HepG2 (cell line): ENCODE measurements at regions not wholly inside any gene's neighbourhood (a gene's known extent, or its start where the extent isn't known, plus 50 kb on each side); places are given as distances from the start of the nearest gene placed in this dataset.

Experiments used
- ATAC-seq: fragments of 200-7000 bp; cut with Tn5 transposase; 3 replicates; pipeline ENCODE4 v1.9.1; 2020; ENCODE audit warnings: mild to moderate bottlenecking, moderate library complexity
- BruUV-seq: library from RNA; stranded (reverse); fragments of 400-500 nt; replicated peaks from 2 replicates; lab custom pipeline; 2021; lab: Mats Ljungman, UMichigan
- CTCF ChIA-PET: fragments of 300-600 bp; formaldehyde crosslinking; extraction: SDS; loops from one replicate; lab custom pipeline; 2021; ENCODE audit warnings: low total read pairs, inconsistent platforms, low intra/inter-chr PET ratio; lab: Yijun Ruan, JAX
- POLR2A ChIA-PET: fragments of 350-600 bp; sonication (Branson Sonifier 250); formaldehyde crosslinking; loops from one replicate; lab custom pipeline; 2020; ENCODE audit warnings: antibody characterized with exemption, inconsistent platforms; lab: Yijun Ruan, JAX
- DNase-seq: peaks from one replicate; pipeline ENCODE4 v3.0.0-alpha.2; 2015; ENCODE audit warnings: low spot score
- FAIRE-seq: peaks from 3 replicates; lab custom pipeline; 2011; peaks lifted over from hg19 to GRCh38; lab: Jason Lieb, UNC
- H2AFZ ChIP-seq: one replicate; pipeline ENCODE4 v1.6.1; 2011; ENCODE audit warnings: low read length, inconsistent platforms
- H3K27ac ChIP-seq: fragments of 300-600 bp; 3 replicates; pipeline ENCODE4 v1.8.0; 2011; ENCODE audit warnings: mixed run types, mild to moderate bottlenecking, mixed read lengths, low read length, inconsistent platforms; ENCODE audit not compliant: insufficient read depth; ENCODE audit errors: extremely low read length
- H3K27me3 ChIP-seq, 2 experiments: fragments of 200-600 bp in 1 of 2; 2 replicates in 1 of 2; 3 replicates in 1 of 2; pipeline versions ENCODE4 v1.6.0 to v1.8.0; 2011; ENCODE audit warnings: low read length in 2 of 2, mild to moderate bottlenecking in 2 of 2, moderate library complexity in 2 of 2, inconsistent platforms in 1 of 2; ENCODE audit not compliant: insufficient read depth in 2 of 2, control insufficient read depth in 1 of 2
- H3K36me3 ChIP-seq, 2 experiments: fragments of 200-600 bp in 1 of 2; replicated peaks in 1 of 2; 2 replicates in 1 of 2; 3 replicates in 1 of 2; pipeline versions ENCODE4 v1.5.1 to v1.8.0; 2011; ENCODE audit warnings: low read length in 2 of 2, inconsistent platforms in 1 of 2; ENCODE audit not compliant: insufficient read depth in 2 of 2, control insufficient read depth in 1 of 2
- H3K4me1 ChIP-seq: 2 replicates; pipeline ENCODE4 v1.5.1; 2012; ENCODE audit warnings: low read length, inconsistent platforms; ENCODE audit not compliant: insufficient read depth
- H3K4me2 ChIP-seq: 2 replicates; pipeline ENCODE4 v1.6.0; 2011; ENCODE audit warnings: low read depth, low read length, inconsistent platforms
- H3K4me3 ChIP-seq, 3 experiments: fragments of 200-600 bp in 1 of 3; sonication (generic), shearing (Covaris generic) in 1 of 3; replicated peaks in 1 of 3; 2 replicates each; pipeline ENCODE4 v1.5.1; 2011 to 2016; ENCODE audit warnings: low read length in 3 of 3, inconsistent platforms in 2 of 3, low read depth in 2 of 3, mild to moderate bottlenecking in 2 of 3, control low read depth in 1 of 3, mixed read lengths in 1 of 3; ENCODE audit not compliant: insufficient read depth in 1 of 3
- H3K79me2 ChIP-seq: one replicate; pipeline ENCODE4 v1.6.1; 2011; ENCODE audit warnings: low read length, inconsistent platforms; ENCODE audit not compliant: insufficient read depth
- H3K9ac ChIP-seq: 2 replicates; pipeline ENCODE4 v1.6.0; 2011; ENCODE audit warnings: mild to moderate bottlenecking, low read depth, low read length, inconsistent platforms; ENCODE audit not compliant: insufficient read depth
- H3K9me3 ChIP-seq: 2 replicates; pipeline ENCODE4 v1.5.1; 2012; ENCODE audit warnings: mild to moderate bottlenecking, low read length
- H4K20me1 ChIP-seq: 2 replicates; pipeline ENCODE4 v1.6.0; 2011; ENCODE audit warnings: inconsistent platforms, mild to moderate bottlenecking, low read length, moderate library complexity; ENCODE audit not compliant: insufficient read depth
- ADNP ChIP-seq: sonication (generic); formaldehyde crosslinking; IDR thresholded peaks from 2 replicates; pipeline ENCODE4 v1.4.0; 2020; ENCODE audit warnings: missing genetic modification reagents
- ARID3A ChIP-seq: IDR thresholded peaks from 2 replicates; pipeline ENCODE4 v1.6.1; 2012; ENCODE audit warnings: low read depth, low read length, improper control_type of control experiment
- CCAR2 ChIP-seq: fragments of 200-400 bp; formaldehyde crosslinking; optimal IDR thresholded peaks from 2 replicates; pipeline ENCODE3; 2018; ENCODE audit warnings: low read depth, mild to moderate bottlenecking, low read length, moderate library complexity
- CEBPB ChIP-seq: IDR thresholded peaks from 2 replicates; pipeline ENCODE4 v1.6.1; 2011; ENCODE audit warnings: low read depth, low read length, improper control_type of control experiment, borderline replicate concordance
- FOSL2 ChIP-seq: sonication (generic); formaldehyde crosslinking; IDR thresholded peaks from 2 replicates; pipeline ENCODE4 v1.4.0; 2020; ENCODE audit warnings: missing genetic modification reagents
- FUBP1 ChIP-seq: sonication (generic); formaldehyde crosslinking; IDR thresholded peaks from 2 replicates; pipeline ENCODE4 v1.5.1; 2020; ENCODE audit warnings: missing genetic modification reagents, mild to moderate bottlenecking, borderline replicate concordance
- HMGA1 ChIP-seq: sonication (generic); formaldehyde crosslinking; conservative IDR thresholded peaks from 2 replicates; pipeline ENCODE4 v1.4.0; 2020; ENCODE audit warnings: missing genetic modification reagents
- NFYB ChIP-seq: sonication (generic); formaldehyde crosslinking; IDR thresholded peaks from 2 replicates; pipeline ENCODE4 v1.4.0; 2020; ENCODE audit warnings: missing genetic modification reagents
- RXRB ChIP-seq: IDR thresholded peaks from 2 replicates; pipeline ENCODE4 v1.6.1; 2016; ENCODE audit warnings: borderline replicate concordance, missing genetic modification reagents, missing compliant biosample characterization
- TCF7L2 ChIP-seq: IDR thresholded peaks from 2 replicates; pipeline ENCODE4 v1.6.1; 2011; ENCODE audit warnings: mild to moderate bottlenecking, low read depth, low read length, moderate library complexity
- ZNF317 ChIP-seq: sonication (generic); formaldehyde crosslinking; IDR thresholded peaks from 2 replicates; pipeline ENCODE4 v1.5.0; 2020; ENCODE audit warnings: mild to moderate bottlenecking, missing genetic modification reagents
- ZNF382 ChIP-seq: sonication (generic); formaldehyde crosslinking; IDR thresholded peaks from 2 replicates; pipeline ENCODE4 v1.5.0; 2020; ENCODE audit warnings: missing genetic modification reagents, mild to moderate bottlenecking, borderline replicate concordance
- ZNF564 ChIP-seq: sonication (generic); formaldehyde crosslinking; IDR thresholded peaks from 2 replicates; pipeline ENCODE4 v1.8.1; 2023; ENCODE audit warnings: mild to moderate bottlenecking, missing genetic modification reagents
- WGBS: methylation state at CpG from one replicate; pipeline ENCODE4 v1.1.6; 2017; ENCODE audit warnings: low lambda C conversion rate; 5-methylcytosine and 5-hydroxymethylcytosine counted together
- in situ Hi-C: cut with HindIII; loops from 2 replicates; pipeline ENCODE4 v1.10.0; 2017; ENCODE audit warnings: low pct_unique_long_range_greater_than_20kb; ENCODE audit not compliant: extremely low pct_ligation_motif_present
- intact Hi-C: fragments of 100-400 bp; cut with micrococcal nuclease; formaldehyde crosslinking; loops from one replicate; pipeline ENCODE4 v1.10.0; 2022; ENCODE audit not compliant: unreplicated experiment

GRCh38 chr5:6158974-6159831 lies 219.1 kb downstream of the MED10 start:
- no peak overlapping the region for H3K4me2 ChIP-seq
- WGBS, result 19% methylated on average over 12 of the region's 12 CpGs
- H3K27ac ChIP-seq, result no peak overlapping the region
- ChIA-PET POLR2A (no interaction called here), CTCF (no interaction called here)
- peaks cover 16% of the 10 kb centered on the region for H3K4me1 ChIP-seq
- FAIRE-seq, result no peak
- no peaks in the 10 kb centered on the region for H3K79me2 ChIP-seq
- ATAC-seq, result no peak
- no peaks in the 10 kb centered on the region for H4K20me1 ChIP-seq
- intact Hi-C loops (no loop called here), in situ Hi-C loops (no loop called here)
- H2AFZ ChIP-seq, result no peak overlapping the region
- TF ChIP-seq NFYB (CRISPR knock-in tag) (no peak), FUBP1 (CRISPR knock-in tag) (no peak), HMGA1 (CRISPR knock-in tag) (no peak), ZNF564 (CRISPR knock-in tag) (no peak), ZNF382 (no peak), RXRB (CRISPR knock-in tag) (no peak), CCAR2 (no peak), TCF7L2 (no peak), ADNP (CRISPR knock-in tag) (no peak), FOSL2 (CRISPR knock-in tag) (peak; percentile 50; the same call in 1 of the 2 replicates), ZNF317 (CRISPR knock-in tag) (no peak), CEBPB (peak; percentile 45; the same call in 1 of the 2 replicates), ARID3A (peak; percentile 48; the same call in 1 of the 2 replicates)
- peak; percentile 12 for DNase-seq
- no peak overlapping the region for H3K9ac ChIP-seq
- no peak overlapping the region for H3K4me3 ChIP-seq
- H3K36me3 ChIP-seq, result no peaks in the 10 kb centered on the region
- no TSS peak for BruUV-seq
- peaks cover 0 to 3% of the 10 kb centered on the region in 2 experiments; a peak in 1 of 5 replicates for H3K27me3 ChIP-seq
- no peaks in the 10 kb centered on the region for H3K9me3 ChIP-seq
